Lower leg skin (tissue), 3 donors: ENCODE measurements at regions not wholly inside any gene's neighbourhood (a gene's known extent, or its start where the extent isn't known, plus 50 kb on each side); places are given as distances from the start of the nearest gene placed in this dataset.

Experiments
- POLR2A ChIP-seq, 2 donors: fragments of 450-650 bp; IDR thresholded peaks; one replicate each; pipeline ENCODE4 v1.6.1; 2016 to 2017; ENCODE audit warnings: antibody characterized with exemption in 2 of 2, mild to moderate bottlenecking in 1 of 2, moderate library complexity in 1 of 2
- TF ChIP-seq, protein P1 (sequence below), 3 donors: fragments of 450-650 bp; IDR thresholded peaks; one replicate each; pipeline ENCODE4 v1.5.1; 2016; ENCODE audit warnings: antibody characterized with exemption in 3 of 3, mild to moderate bottlenecking in 3 of 3, moderate library complexity in 2 of 3

DNA sequence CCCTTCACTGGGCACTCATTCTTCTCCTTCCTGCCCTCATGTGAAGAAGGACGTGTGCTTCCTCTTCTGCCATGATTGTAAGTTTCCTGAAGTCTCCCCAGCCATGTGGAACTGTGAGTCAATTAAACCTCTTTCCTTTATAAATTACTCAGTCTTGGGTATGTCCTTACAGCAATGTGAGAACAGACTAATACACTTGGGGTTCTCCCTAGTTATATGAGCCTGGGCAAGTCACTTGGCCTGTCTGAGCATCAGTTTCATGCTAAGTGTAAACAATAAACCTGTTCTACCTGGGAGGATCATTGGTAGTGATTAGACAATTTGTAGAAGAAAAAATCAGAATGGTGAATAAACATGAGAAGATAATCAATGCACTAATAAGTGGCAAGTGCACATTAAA, 162.2 kb upstream of the ARG1 start:
- TF ChIP-seq, protein P1, sequence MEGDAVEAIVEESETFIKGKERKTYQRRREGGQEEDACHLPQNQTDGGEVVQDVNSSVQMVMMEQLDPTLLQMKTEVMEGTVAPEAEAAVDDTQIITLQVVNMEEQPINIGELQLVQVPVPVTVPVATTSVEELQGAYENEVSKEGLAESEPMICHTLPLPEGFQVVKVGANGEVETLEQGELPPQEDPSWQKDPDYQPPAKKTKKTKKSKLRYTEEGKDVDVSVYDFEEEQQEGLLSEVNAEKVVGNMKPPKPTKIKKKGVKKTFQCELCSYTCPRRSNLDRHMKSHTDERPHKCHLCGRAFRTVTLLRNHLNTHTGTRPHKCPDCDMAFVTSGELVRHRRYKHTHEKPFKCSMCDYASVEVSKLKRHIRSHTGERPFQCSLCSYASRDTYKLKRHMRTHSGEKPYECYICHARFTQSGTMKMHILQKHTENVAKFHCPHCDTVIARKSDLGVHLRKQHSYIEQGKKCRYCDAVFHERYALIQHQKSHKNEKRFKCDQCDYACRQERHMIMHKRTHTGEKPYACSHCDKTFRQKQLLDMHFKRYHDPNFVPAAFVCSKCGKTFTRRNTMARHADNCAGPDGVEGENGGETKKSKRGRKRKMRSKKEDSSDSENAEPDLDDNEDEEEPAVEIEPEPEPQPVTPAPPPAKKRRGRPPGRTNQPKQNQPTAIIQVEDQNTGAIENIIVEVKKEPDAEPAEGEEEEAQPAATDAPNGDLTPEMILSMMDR (IDR thresholded peaks at IDR 0.05) = no peak
- no peak for TF ChIP-seq POLR2A (IDR thresholded peaks at IDR 0.05)
